22Rv1 (cell line): ENCODE measurements at regions not wholly inside any gene's neighbourhood (a gene's known extent, or its start where the extent isn't known, plus 50 kb on each side); places are given as distances from the start of the nearest gene placed in this dataset.

ENCODE experiments used
- H3K27ac ChIP-seq: fragments of 450-650 bp; 2 replicates; pipeline ENCODE4 v1.5.1; 2017
- ZFX ChIP-seq: fragments of 450-650 bp; IDR thresholded peaks from 2 replicates; pipeline ENCODE4 v1.6.1; 2017; ENCODE audit warnings: antibody characterized with exemption, borderline replicate concordance
- TF ChIP-seq, protein P1 (sequence below): fragments of 450-650 bp; IDR thresholded peaks from 2 replicates; pipeline ENCODE4 v1.5.1; 2017; ENCODE audit warnings: mild to moderate bottlenecking

DNA sequence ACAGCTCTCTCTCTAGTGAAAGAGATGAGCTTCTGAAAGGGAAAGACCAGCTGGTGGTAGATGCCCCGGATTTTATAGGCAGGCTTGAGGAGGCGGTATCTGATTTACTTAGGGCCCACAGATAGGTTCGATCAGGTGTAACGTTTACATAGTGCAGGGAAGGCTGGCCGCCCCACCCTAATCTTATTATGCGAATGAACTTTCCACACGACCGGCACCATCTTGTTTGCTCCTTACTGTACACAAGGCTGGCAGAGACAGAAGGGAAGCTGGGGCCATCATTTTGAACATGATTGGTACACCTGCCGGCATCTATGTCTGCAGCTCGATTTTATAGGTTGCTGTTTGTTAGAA, 212.0 kb upstream of the JARID2 start:
- no peak overlapping the region for H3K27ac ChIP-seq
- no peak for TF ChIP-seq ZFX
- TF ChIP-seq, protein P1, sequence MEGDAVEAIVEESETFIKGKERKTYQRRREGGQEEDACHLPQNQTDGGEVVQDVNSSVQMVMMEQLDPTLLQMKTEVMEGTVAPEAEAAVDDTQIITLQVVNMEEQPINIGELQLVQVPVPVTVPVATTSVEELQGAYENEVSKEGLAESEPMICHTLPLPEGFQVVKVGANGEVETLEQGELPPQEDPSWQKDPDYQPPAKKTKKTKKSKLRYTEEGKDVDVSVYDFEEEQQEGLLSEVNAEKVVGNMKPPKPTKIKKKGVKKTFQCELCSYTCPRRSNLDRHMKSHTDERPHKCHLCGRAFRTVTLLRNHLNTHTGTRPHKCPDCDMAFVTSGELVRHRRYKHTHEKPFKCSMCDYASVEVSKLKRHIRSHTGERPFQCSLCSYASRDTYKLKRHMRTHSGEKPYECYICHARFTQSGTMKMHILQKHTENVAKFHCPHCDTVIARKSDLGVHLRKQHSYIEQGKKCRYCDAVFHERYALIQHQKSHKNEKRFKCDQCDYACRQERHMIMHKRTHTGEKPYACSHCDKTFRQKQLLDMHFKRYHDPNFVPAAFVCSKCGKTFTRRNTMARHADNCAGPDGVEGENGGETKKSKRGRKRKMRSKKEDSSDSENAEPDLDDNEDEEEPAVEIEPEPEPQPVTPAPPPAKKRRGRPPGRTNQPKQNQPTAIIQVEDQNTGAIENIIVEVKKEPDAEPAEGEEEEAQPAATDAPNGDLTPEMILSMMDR, result no peak

DNA sequence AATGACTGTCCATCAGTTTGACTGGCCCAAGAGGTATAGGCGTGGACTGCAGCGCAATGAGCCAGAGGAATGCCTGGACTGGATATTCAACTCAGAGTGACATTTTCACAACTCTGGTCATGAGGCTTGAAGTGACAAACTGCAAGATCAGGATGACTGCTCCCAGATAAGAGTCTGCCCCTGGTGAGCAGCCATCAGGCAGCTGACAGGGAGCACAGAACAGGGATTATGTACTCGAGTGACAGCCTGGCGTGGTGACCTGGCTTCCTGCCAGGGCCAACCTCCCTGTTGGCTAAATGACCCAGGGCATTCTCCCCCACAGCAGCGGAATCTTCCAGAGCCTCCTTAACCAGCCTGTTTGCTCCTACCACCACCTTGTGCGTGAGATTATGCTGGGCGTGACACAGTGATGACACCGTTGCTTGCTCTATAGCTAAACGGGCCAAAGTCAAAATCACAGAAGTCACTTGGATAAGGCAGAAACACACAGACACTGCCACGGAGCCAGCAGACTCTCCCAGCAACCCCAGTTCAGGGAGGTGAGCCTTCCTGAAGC, 209.1 kb upstream of the JARID2 start:
- no peak overlapping the region for H3K27ac ChIP-seq

DNA sequence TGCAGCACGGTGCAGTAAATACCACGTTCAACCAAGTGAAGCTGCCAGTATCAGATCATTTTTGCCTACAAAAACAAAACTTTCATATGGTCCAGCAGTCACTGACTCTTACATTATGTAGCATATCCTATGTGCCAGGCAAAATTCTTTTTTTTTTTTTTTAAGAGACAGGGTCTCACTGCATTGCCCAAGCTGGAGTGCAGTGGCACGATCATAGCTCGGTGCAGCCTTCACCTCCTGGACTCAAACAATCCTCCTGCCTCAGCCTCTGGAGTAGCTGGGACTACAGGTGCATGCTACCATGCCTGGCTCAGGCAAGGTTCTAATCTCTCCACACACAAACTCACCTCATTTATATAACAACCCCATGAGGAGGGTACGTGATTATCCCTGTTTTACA, 208.6 kb upstream of the JARID2 start:
- TF ChIP-seq, protein P1, result no peak
- TF ChIP-seq ZFX, result no peak
- H3K27ac ChIP-seq, result no peak overlapping the region

More for the DNA sequence above, 209.1 kb upstream of the JARID2 start:
- TF ChIP-seq ZFX, result no peak
- TF ChIP-seq, protein P1, result no peak

DNA sequence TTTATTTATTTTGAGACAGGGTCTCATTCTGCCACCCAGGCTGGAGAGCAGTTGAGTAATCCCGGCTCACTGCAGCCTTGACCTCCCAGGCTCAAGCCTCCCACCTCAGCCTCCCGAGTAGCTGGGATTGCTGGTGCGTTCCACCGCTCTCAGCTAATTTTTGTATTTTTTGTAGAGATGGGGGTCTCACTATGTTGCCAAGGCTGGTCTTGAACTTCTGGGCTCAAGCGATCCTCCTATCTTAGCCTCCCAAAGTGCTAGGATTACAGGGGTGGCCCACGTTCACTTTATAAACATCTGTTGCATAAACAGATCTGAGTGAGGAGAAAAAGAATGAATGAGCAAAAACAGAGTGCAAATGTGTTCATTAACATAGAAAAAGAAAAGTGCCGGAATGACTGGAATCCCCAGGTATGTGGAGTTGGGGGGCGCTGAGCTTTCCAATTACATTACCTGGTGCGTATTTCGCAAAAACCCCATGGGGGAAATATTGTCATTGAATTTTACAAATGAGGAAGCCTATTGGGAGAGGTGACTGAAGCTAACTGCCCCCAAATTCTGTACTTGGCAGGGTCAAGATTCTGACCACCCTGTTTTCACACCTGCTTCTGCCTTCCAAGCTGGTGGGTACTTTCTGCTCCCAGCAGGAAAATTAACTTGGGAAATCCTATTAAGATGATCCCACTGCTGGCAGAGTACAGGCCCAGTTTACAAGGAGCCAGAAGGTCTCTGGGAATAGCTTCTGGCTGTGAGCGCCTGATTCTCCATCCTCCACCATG, 207.7 kb upstream of the JARID2 start:
- TF ChIP-seq, protein P1, result no peak
- TF ChIP-seq ZFX, result no peak
- H3K27ac ChIP-seq, result no peak overlapping the region

DNA sequence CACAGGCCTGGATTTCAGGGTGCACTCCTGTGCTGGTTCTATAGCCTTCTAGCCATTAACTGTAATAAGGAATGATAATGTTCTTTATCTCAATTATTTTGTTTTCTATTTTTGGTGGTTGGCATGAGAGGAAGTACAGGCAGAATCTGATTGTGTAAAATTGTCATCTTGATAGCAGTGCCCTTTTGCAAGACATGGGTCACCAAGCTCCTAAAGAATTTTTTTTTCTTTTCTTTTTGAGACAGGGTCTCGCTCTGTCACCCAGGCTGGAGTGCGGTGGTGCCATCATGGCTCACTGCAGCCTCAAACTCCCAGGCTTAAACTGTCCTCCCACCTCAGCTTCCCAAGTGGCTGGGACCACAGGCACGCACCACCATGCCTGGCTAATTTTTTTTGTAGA, 206.7 kb upstream of the JARID2 start:
- TF ChIP-seq, protein P1, result no peak
- no peak for TF ChIP-seq ZFX
- no peak overlapping the region for H3K27ac ChIP-seq

DNA sequence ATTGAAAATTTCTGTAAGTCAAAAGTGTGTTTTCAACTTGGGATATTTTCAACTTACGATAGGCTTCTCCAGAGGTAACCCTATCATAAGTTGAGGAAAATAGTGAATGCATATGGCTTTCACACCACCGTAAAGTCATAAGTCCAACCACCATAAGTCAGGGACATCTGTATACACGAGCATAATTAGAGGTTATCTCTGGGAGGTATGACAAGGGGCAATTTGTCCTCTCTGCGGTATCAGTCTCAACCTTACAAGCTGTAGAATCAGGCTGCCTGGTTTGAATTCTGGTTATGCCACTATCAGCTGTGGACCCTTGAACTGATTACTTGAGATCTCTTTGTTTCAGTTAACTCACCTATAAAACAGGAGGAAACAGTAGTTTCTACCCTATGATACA, 202.9 kb upstream of the JARID2 start:
- H3K27ac ChIP-seq, result no peak overlapping the region
- TF ChIP-seq, protein P1, result no peak
- no peak for TF ChIP-seq ZFX

DNA sequence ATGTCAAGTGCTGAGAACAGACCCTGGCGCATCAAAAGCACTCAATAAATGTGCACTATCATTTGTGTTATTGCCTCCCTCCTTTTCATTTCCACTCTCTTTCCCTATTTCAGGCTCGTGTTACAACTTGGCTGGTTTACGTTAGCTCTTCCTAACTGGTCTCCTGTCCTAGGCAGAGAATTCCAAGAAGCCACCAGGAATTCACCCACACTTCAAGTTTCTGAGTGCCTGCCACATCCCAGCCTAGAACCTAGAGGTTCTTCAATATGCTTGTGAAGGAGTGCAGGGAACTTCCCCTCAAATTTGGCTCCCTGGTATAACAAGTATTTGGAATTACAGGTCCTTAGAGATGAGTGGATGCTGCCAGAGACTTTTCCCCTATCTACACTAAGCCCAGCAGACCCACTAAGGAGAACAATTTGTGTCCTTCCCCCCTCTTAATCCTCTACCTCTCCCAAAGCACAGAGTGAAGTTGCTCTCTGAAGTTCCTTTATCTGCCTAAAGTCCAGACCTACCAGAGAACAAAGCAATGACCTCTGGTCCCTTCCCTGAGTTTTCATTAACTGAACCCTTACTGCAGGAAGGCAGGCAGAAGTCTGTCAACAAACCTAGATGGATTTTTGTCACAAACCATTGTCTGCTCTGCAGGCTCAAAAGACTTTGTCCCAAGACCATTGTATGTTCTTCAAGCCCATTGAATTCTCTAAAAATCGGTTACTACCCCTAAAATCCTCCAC, 201.6 kb upstream of the JARID2 start:
- TF ChIP-seq, protein P1, result no peak
- TF ChIP-seq ZFX, result no peak
- no peak overlapping the region for H3K27ac ChIP-seq
